Suprapubic skin (tissue), 4 donors: ENCODE measurements at regions not wholly inside any gene's neighbourhood (a gene's known extent, or its start where the extent isn't known, plus 50 kb on each side); places are given as distances from the start of the nearest gene placed in this dataset.

Source experiments
- DNase-seq, 2 donors: peaks; one replicate each; pipeline ENCODE4 v3.0.0-alpha.2; 2019; ENCODE audit warnings: low spot score in 2 of 2
- H3K27ac ChIP-seq: fragments of 200-600 bp; sonication (generic); one replicate; pipeline ENCODE4 v1.5.1; 2019
- H3K27me3 ChIP-seq: fragments of 200-600 bp; sonication (generic); one replicate; pipeline ENCODE4 v1.5.1; 2019
- H3K36me3 ChIP-seq: fragments of 200-600 bp; sonication (generic); one replicate; pipeline ENCODE4 v1.5.1; 2019
- H3K4me1 ChIP-seq: fragments of 200-600 bp; sonication (generic); one replicate; pipeline ENCODE4 v1.5.1; 2019
- H3K4me3 ChIP-seq: fragments of 200-600 bp; sonication (generic); one replicate; pipeline ENCODE4 v1.5.1; 2019; ENCODE audit warnings: mild to moderate bottlenecking
- H3K9me3 ChIP-seq: fragments of 200-600 bp; sonication (generic); one replicate; pipeline ENCODE4 v1.5.1; 2019
- CTCF ChIP-seq, 2 donors: fragments of 200-600 bp in 1 of 2; fragments of 450-650 bp in 1 of 2; sonication (generic) in 1 of 2; IDR thresholded peaks; one replicate each; pipeline ENCODE4 v1.5.1; 2016 to 2019; ENCODE audit warnings: antibody characterized with exemption in 2 of 2, mild to moderate bottlenecking in 1 of 2, moderate library complexity in 1 of 2
- EP300 ChIP-seq: sonication (generic); formaldehyde crosslinking; IDR thresholded peaks from one replicate; pipeline ENCODE4 v1.6.1; 2017; ENCODE audit warnings: antibody characterized with exemption
- POLR2A ChIP-seq, 2 donors: fragments of 450-650 bp; IDR thresholded peaks; one replicate each; pipeline ENCODE4 v1.6.1; 2017; ENCODE audit warnings: antibody characterized with exemption in 2 of 2, mild to moderate bottlenecking in 2 of 2, moderate library complexity in 2 of 2
- POLR2AphosphoS5 ChIP-seq, 3 donors: sonication (generic); formaldehyde crosslinking; IDR thresholded peaks; one replicate each; pipeline ENCODE4 v1.6.1; 2017; ENCODE audit warnings: antibody characterized with exemption in 3 of 3
- WGBS: methylation state at CpG from one replicate; pipeline ENCODE4 v1.1.5; 2018; 5-methylcytosine and 5-hydroxymethylcytosine counted together

GRCh38 chr6:71168233-71168765, 120.3 kb upstream of the OGFRL1 start:
- Histone ChIP-seq H3K9me3 (no peaks in the 10 kb centered on the region), H3K27me3 (no peaks in the 10 kb centered on the region), H3K4me3 (no peak overlapping the region), H3K4me1 (no peaks in the 10 kb centered on the region), H3K27ac (no peak overlapping the region), H3K36me3 (no peaks in the 10 kb centered on the region)
- WGBS = 62% methylated on average over 1 of the region's 1 CpG
- TF ChIP-seq CTCF (IDR thresholded peaks at IDR 0.05) = no peak
- DNase-seq = no peak

GRCh38 chr6:71171497-71172070, 117.0 kb upstream of the OGFRL1 start:
- Histone ChIP-seq H3K27ac (no peak overlapping the region), H3K27me3 (no peaks in the 10 kb centered on the region), H3K4me3 (no peak overlapping the region), H3K36me3 (no peaks in the 10 kb centered on the region), H3K4me1 (no peaks in the 10 kb centered on the region), H3K9me3 (no peaks in the 10 kb centered on the region)
- WGBS = 83% methylated on average over 2 of the region's 2 CpGs
- no peak for TF ChIP-seq POLR2A (IDR thresholded peaks at IDR 0.05)
- no peak for TF ChIP-seq CTCF (IDR thresholded peaks at IDR 0.05)
- no peak for TF ChIP-seq EP300
- no peak for TF ChIP-seq POLR2AphosphoS5 (IDR thresholded peaks at IDR 0.05)
- DNase-seq = no peak

- Histone ChIP-seq H3K4me3 (no peak overlapping the region), H3K27me3 (no peaks in the 10 kb centered on the region), H3K27ac (no peak overlapping the region), H3K4me1 (no peaks in the 10 kb centered on the region), H3K36me3 (no peaks in the 10 kb centered on the region), H3K9me3 (no peaks in the 10 kb centered on the region)
- no peak for TF ChIP-seq CTCF (IDR thresholded peaks at IDR 0.05)
- TF ChIP-seq POLR2AphosphoS5 (IDR thresholded peaks at IDR 0.05) = no peak
- no peak for TF ChIP-seq POLR2A (IDR thresholded peaks at IDR 0.05)
- TF ChIP-seq EP300 = no peak
- 66% methylated on average over 5 of the region's 5 CpGs for WGBS
- DNase-seq = no peak
These were observed 109.2 kb upstream of the OGFRL1 start for GRCh38 chr6:71179249-71179885.

GRCh38 chr6:71181565-71181964, 107.0 kb upstream of the OGFRL1 start:
- no peaks in the 10 kb centered on the region for H3K9me3 ChIP-seq
- TF ChIP-seq EP300 (no peak), CTCF (IDR thresholded peaks at IDR 0.05) (no peak), POLR2A (IDR thresholded peaks at IDR 0.05) (no peak), POLR2AphosphoS5 (IDR thresholded peaks at IDR 0.05) (no peak)
- no peak overlapping the region for H3K27ac ChIP-seq
- no peaks in the 10 kb centered on the region for H3K36me3 ChIP-seq
- no peak for DNase-seq
- H3K27me3 ChIP-seq = no peaks in the 10 kb centered on the region
- 59% methylated on average over 1 of the region's 1 CpG for WGBS
- no peaks in the 10 kb centered on the region for H3K4me1 ChIP-seq
- H3K4me3 ChIP-seq = no peak overlapping the region

- no peaks in the 10 kb centered on the region for H3K9me3 ChIP-seq
- H3K36me3 ChIP-seq = no peaks in the 10 kb centered on the region
- no peaks in the 10 kb centered on the region for H3K27me3 ChIP-seq
- no peak overlapping the region for H3K4me3 ChIP-seq
- 76% methylated on average over 3 of the region's 3 CpGs for WGBS
- TF ChIP-seq POLR2A (IDR thresholded peaks at IDR 0.05) = no peak
- TF ChIP-seq EP300 = no peak
- no peak for TF ChIP-seq POLR2AphosphoS5 (IDR thresholded peaks at IDR 0.05)
- no peak for TF ChIP-seq CTCF (IDR thresholded peaks at IDR 0.05)
- H3K27ac ChIP-seq = no peak overlapping the region
- H3K4me1 ChIP-seq = peaks cover 4% of the 10 kb centered on the region
- DNase-seq = no peak
These were observed 101.5 kb upstream of the OGFRL1 start for GRCh38 chr6:71187141-71187540.
